ENCODE measurements at regions not wholly inside any gene's neighbourhood (a gene's known extent, or its start where the extent isn't known, plus 50 kb on each side); places are given as distances from the start of the nearest gene placed in this dataset.

DNA sequence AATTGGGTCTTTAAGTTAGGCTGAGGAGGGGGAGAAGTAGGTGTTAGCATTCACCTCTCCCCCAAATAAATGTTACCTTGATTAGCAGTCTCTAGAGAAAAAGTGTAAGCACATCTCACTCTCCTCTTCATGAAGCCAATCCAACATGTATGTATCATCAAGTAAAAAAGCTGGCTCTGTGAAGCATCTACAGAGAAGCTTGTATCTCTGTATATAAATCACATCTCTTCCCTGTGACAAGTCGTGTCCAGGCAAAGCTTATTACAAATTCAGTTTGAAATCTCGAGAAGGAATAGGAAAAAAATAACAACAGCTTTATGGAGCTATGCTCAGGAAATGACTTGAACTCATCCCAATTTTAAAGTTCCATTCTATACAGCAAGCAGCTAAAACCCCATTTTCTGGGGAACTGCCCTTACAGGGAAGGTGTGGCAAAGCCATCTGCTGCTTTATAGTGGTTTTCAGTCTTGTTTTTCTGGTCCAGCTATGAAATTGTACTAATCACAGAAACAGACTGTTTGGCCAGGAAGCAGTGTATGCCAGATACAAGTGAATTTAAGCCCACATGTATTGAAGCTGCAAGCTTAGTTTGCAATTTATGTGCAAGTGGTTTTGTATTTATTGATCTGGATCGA, 313.3 kb upstream of the NOCT start:
- H3K4me3 ChIP-seq (ENCODE audit: low read length): no peak overlapping the region
- H3K79me2 ChIP-seq (ENCODE audit: low read length): no peaks in the 10 kb centered on the region
- no peaks in the 10 kb centered on the region for H3K9me2 ChIP-seq (replicated peaks; ENCODE audit: insufficient read depth, low read length)
- H3K9ac ChIP-seq (ENCODE audit: low read length): no peak overlapping the region
- H3K27me3 ChIP-seq (replicated peaks; ENCODE audit: insufficient read depth, low read length): no peaks in the 10 kb centered on the region
- H3K4me1 ChIP-seq (ENCODE audit: low read length): no peaks in the 10 kb centered on the region
- no peaks in the 10 kb centered on the region for H4K20me1 ChIP-seq (ENCODE audit: insufficient read depth, low read length)
- no peak overlapping the region for H2AFZ ChIP-seq (ENCODE audit: low read length)
- TF ChIP-seq EZH2 (optimal IDR thresholded peaks at IDR 0.05; ENCODE audit: low read depth, low read length): no peak
- TF ChIP-seq, protein P1, sequence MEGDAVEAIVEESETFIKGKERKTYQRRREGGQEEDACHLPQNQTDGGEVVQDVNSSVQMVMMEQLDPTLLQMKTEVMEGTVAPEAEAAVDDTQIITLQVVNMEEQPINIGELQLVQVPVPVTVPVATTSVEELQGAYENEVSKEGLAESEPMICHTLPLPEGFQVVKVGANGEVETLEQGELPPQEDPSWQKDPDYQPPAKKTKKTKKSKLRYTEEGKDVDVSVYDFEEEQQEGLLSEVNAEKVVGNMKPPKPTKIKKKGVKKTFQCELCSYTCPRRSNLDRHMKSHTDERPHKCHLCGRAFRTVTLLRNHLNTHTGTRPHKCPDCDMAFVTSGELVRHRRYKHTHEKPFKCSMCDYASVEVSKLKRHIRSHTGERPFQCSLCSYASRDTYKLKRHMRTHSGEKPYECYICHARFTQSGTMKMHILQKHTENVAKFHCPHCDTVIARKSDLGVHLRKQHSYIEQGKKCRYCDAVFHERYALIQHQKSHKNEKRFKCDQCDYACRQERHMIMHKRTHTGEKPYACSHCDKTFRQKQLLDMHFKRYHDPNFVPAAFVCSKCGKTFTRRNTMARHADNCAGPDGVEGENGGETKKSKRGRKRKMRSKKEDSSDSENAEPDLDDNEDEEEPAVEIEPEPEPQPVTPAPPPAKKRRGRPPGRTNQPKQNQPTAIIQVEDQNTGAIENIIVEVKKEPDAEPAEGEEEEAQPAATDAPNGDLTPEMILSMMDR (IDR thresholded peaks at IDR 0.05; ENCODE audit: low read length): no peak
- TF ChIP-seq EZH2phosphoT487 (IDR thresholded peaks at IDR 0.05; ENCODE audit: low read length): no peak
- no peak overlapping the region for H3K27ac ChIP-seq (ENCODE audit: low read length)
- no peak overlapping the region for H3K4me2 ChIP-seq (ENCODE audit: low read depth, low read length)
- DNase-seq: no peak
- H3K9me3 ChIP-seq (replicated peaks; ENCODE audit: insufficient read depth, low read length): no peaks in the 10 kb centered on the region
- no peaks in the 10 kb centered on the region for H3K36me3 ChIP-seq (replicated peaks; ENCODE audit: insufficient read depth, low read length)
- no peaks in the 10 kb centered on the region for H3F3A ChIP-seq (ENCODE audit: insufficient read depth, low read length)

DNA sequence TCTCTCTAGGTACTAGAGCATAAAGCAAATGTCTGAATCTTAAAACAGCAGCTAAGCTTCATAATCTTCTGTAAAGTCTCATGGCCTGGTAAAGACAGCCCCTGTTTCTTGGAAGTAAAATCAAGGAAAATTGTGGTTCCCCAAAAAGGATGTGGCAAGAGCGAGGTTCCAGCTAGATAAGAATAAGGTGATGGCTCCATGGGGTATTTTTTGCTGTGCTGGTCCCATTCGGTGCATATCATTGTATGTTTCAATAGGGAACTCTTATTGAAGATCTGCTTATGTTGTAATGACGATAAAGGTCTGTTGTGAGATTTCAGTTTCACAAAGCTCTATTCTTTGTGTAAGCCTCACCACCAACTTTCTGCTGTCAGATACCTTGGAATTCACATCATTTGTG, 316.9 kb upstream of the NOCT start:
- Histone ChIP-seq H3K9me3 (replicated peaks; ENCODE audit: insufficient read depth, low read length) (no peaks in the 10 kb centered on the region), H3K36me3 (replicated peaks; ENCODE audit: insufficient read depth, low read length) (no peaks in the 10 kb centered on the region), H3K4me1 (ENCODE audit: low read length) (no peaks in the 10 kb centered on the region), H3K9me2 (replicated peaks; ENCODE audit: insufficient read depth, low read length) (no peaks in the 10 kb centered on the region), H4K20me1 (ENCODE audit: insufficient read depth, low read length) (no peaks in the 10 kb centered on the region), H3K4me3 (ENCODE audit: low read length) (no peak overlapping the region), H2AFZ (ENCODE audit: low read length) (no peak overlapping the region), H3K27ac (ENCODE audit: low read length) (no peak overlapping the region), H3K4me2 (ENCODE audit: low read depth, low read length) (no peak overlapping the region), H3K79me2 (ENCODE audit: low read length) (no peaks in the 10 kb centered on the region), H3K27me3 (replicated peaks; ENCODE audit: insufficient read depth, low read length) (no peaks in the 10 kb centered on the region), H3K9ac (ENCODE audit: low read length) (no peak overlapping the region), H3F3A (ENCODE audit: insufficient read depth, low read length) (no peaks in the 10 kb centered on the region)
- TF ChIP-seq, protein P1 (IDR thresholded peaks at IDR 0.05; ENCODE audit: low read length): no peak
- TF ChIP-seq EZH2 (optimal IDR thresholded peaks at IDR 0.05; ENCODE audit: low read depth, low read length) (no peak), EZH2phosphoT487 (IDR thresholded peaks at IDR 0.05; ENCODE audit: low read length) (no peak)
- no peak for DNase-seq

DNA sequence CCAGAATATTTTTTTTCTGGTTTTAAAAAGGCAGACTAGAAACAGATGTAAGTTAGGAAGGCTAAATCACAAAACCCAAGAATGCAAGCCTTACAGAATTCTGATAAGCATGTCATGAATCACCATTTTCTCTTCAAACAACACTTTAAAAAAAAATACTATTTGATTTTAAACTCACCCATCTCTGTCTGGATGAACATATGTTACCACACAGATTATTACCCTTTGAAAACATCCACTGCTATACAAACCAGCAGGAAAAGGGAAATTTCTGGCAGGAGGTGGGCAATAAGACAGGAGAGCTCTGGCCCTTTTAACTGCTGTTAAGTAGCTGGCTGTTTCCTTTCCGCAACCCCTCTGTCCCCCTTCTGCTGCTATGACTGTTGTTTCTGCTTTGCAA, 317.7 kb upstream of the NOCT start:
- no peaks in the 10 kb centered on the region for H4K20me1 ChIP-seq (ENCODE audit: insufficient read depth, low read length)
- TF ChIP-seq, protein P1 (IDR thresholded peaks at IDR 0.05; ENCODE audit: low read length): no peak
- no peak for TF ChIP-seq EZH2 (optimal IDR thresholded peaks at IDR 0.05; ENCODE audit: low read depth, low read length)
- TF ChIP-seq EZH2phosphoT487 (IDR thresholded peaks at IDR 0.05; ENCODE audit: low read length): no peak
- no peak overlapping the region for H3K9ac ChIP-seq (ENCODE audit: low read length)
- DNase-seq: no peak
- no peaks in the 10 kb centered on the region for H3F3A ChIP-seq (ENCODE audit: insufficient read depth, low read length)
- H3K4me2 ChIP-seq (ENCODE audit: low read depth, low read length): no peak overlapping the region
- no peaks in the 10 kb centered on the region for H3K9me2 ChIP-seq (replicated peaks; ENCODE audit: insufficient read depth, low read length)
- H3K4me3 ChIP-seq (ENCODE audit: low read length): no peak overlapping the region
- H3K9me3 ChIP-seq (replicated peaks; ENCODE audit: insufficient read depth, low read length): no peaks in the 10 kb centered on the region
- H3K36me3 ChIP-seq (replicated peaks; ENCODE audit: insufficient read depth, low read length): no peaks in the 10 kb centered on the region
- H3K27me3 ChIP-seq (replicated peaks; ENCODE audit: insufficient read depth, low read length): no peaks in the 10 kb centered on the region
- H3K79me2 ChIP-seq (ENCODE audit: low read length): no peaks in the 10 kb centered on the region
- H2AFZ ChIP-seq (ENCODE audit: low read length): no peak overlapping the region
- no peaks in the 10 kb centered on the region for H3K4me1 ChIP-seq (ENCODE audit: low read length)
- no peak overlapping the region for H3K27ac ChIP-seq (ENCODE audit: low read length)
